OCI-LY7 (cell line): ENCODE measurements at regions not wholly inside any gene's neighbourhood (a gene's known extent, or its start where the extent isn't known, plus 50 kb on each side); places are given as distances from the start of the nearest gene placed in this dataset.
"Not testable (repeated sequence)": the region's sequence is repeated elsewhere in the genome, so short reads cannot be mapped to it uniquely, and the experiment has no call there.

ENCODE experiments used
- BruUV-seq: library from RNA; stranded (reverse); fragments of 400-500 nt; replicated peaks from 2 replicates; lab custom pipeline; 2021; lab: Mats Ljungman, UMichigan
- CTCF ChIA-PET: fragments of 300-600 bp; sonication (Branson Sonifier 250); formaldehyde crosslinking; loops from one replicate; lab custom pipeline; 2022; ENCODE audit warnings: antibody characterized with exemption; ENCODE audit not compliant: unreplicated experiment; lab: Charles Lee
- POLR2A ChIA-PET: fragments of 300-600 bp; sonication (Branson Sonifier 250); formaldehyde crosslinking; loops from one replicate; lab custom pipeline; 2022; ENCODE audit warnings: antibody characterized with exemption; lab: Charles Lee
- DNase-seq: peaks from one replicate; pipeline ENCODE4 v3.0.0-alpha.2; 2015; ENCODE audit warnings: low spot score
- H2AFZ ChIP-seq: fragments of 200-600 bp; sonication (generic), shearing (Covaris generic); 2 replicates; pipeline ENCODE4 v1.6.1; 2014; ENCODE audit warnings: mild to moderate bottlenecking, antibody characterized with exemption, low read length, moderate library complexity
- H3K27ac ChIP-seq: fragments of 200-600 bp; sonication (generic); 2 replicates; pipeline ENCODE4 v1.5.1; 2014; ENCODE audit warnings: mixed run types, low read depth, mild to moderate bottlenecking, moderate library complexity, low read length, inconsistent platforms; ENCODE audit not compliant: poor library complexity, severe bottlenecking
- H3K36me3 ChIP-seq: fragments of 200-600 bp; sonication (generic); 2 replicates; pipeline ENCODE4 v1.6.1; 2014; ENCODE audit warnings: mild to moderate bottlenecking, antibody characterized with exemption, low read length, moderate library complexity, mixed read lengths; ENCODE audit not compliant: insufficient read depth
- H3K4me1 ChIP-seq: fragments of 200-600 bp; sonication (generic); 2 replicates; pipeline ENCODE4 v1.5.1; 2014; ENCODE audit warnings: mild to moderate bottlenecking, low read length; ENCODE audit not compliant: insufficient read depth, poor library complexity, severe bottlenecking
- H3K4me2 ChIP-seq: fragments of 200-600 bp; sonication (generic); 2 replicates; pipeline ENCODE4 v1.6.1; 2014; ENCODE audit warnings: mild to moderate bottlenecking, low read length
- H3K4me3 ChIP-seq: fragments of 200-600 bp; sonication (generic); 2 replicates; pipeline ENCODE4 v1.5.1; 2014; ENCODE audit warnings: mild to moderate bottlenecking, low read depth, low read length; ENCODE audit not compliant: poor library complexity, severe bottlenecking
- H3K79me2 ChIP-seq: fragments of 200-600 bp; sonication (generic); 2 replicates; pipeline ENCODE4 v1.6.1; 2016; ENCODE audit warnings: low read depth, mild to moderate bottlenecking, low read length, moderate library complexity, mixed read lengths; ENCODE audit not compliant: insufficient read depth
- H3K9me2 ChIP-seq: fragments of 200-600 bp; sonication (generic); 2 replicates; pipeline ENCODE4 v1.6.1; 2016; ENCODE audit warnings: mild to moderate bottlenecking, low read length, mixed read lengths; ENCODE audit not compliant: insufficient read depth
- H3K9me3 ChIP-seq: fragments of 200-600 bp; sonication (generic); 2 replicates; pipeline ENCODE4 v1.6.1; 2014; ENCODE audit warnings: mild to moderate bottlenecking, mixed run types, low read length, mixed read lengths
- H4K20me1 ChIP-seq: fragments of 200-600 bp; sonication (generic); 2 replicates; pipeline ENCODE4 v1.6.1; 2014; ENCODE audit warnings: mild to moderate bottlenecking, antibody characterized with exemption, low read length, moderate library complexity, mixed read lengths; ENCODE audit not compliant: insufficient read depth
- CTCF ChIP-seq: fragments of 200-600 bp; sonication (generic); conservative IDR thresholded peaks from 2 replicates; pipeline ENCODE4 v1.5.1; 2014; ENCODE audit warnings: mild to moderate bottlenecking, antibody characterized with exemption, low read length, moderate library complexity, mixed read lengths
- EZH2phosphoT487 ChIP-seq: fragments of 200-600 bp; sonication (generic); IDR thresholded peaks from 2 replicates; pipeline ENCODE4 v1.6.1; 2018; ENCODE audit warnings: low read depth, borderline replicate concordance, mild to moderate bottlenecking, mixed run types, antibody characterized with exemption, low read length, moderate library complexity, mixed read lengths
- intact Hi-C: fragments of 100-400 bp; cut with micrococcal nuclease; formaldehyde crosslinking; loops from one replicate; pipeline ENCODE4 v1.10.0; 2022; ENCODE audit not compliant: unreplicated experiment

DNA sequence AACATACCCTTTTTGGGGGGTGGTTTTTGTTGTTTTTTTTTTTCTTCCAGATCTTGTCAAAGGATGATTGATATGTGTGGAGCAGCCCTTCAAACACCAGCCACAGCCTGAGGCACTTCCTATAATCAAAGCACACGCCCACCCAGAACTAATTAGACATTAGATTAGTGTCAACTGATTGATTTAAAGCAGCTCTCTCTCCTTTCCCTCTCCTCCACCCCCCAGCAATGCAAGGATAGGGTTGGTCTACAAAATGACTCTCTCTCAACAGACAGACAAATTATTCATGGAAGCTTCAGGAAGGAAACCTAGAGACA is 250.3 kb upstream of the SOX9 start:
- no peak for TF ChIP-seq CTCF
- no peak for TF ChIP-seq EZH2phosphoT487
- ChIA-PET POLR2A (interaction anchor here (0.7 kb wide), 1 partner anchor 14 kb away, joined by 3 read pairs; no protein-coding TSS in a partner anchor), CTCF (no interaction called here)
- BruUV-seq = no TSS peak
- no peaks in the 10 kb centered on the region for H3K36me3 ChIP-seq
- no peak overlapping the region for H2AFZ ChIP-seq
- no peak overlapping the region for H3K4me2 ChIP-seq
- no peaks in the 10 kb centered on the region for H3K9me2 ChIP-seq
- H3K4me1 ChIP-seq = no peaks in the 10 kb centered on the region
- H3K79me2 ChIP-seq = no peaks in the 10 kb centered on the region
- H4K20me1 ChIP-seq = no peaks in the 10 kb centered on the region
- no peak for DNase-seq
- H3K9me3 ChIP-seq = no peaks in the 10 kb centered on the region
- intact Hi-C loops = no loop called here
- H3K4me3 ChIP-seq = no peak overlapping the region
- H3K27ac ChIP-seq = no peak overlapping the region

- Histone ChIP-seq H3K9me2 (no peaks in the 10 kb centered on the region), H3K27ac (no peak overlapping the region), H3K4me3 (no peak overlapping the region), H3K36me3 (no peaks in the 10 kb centered on the region), H3K4me1 (no peaks in the 10 kb centered on the region), H4K20me1 (no peaks in the 10 kb centered on the region), H2AFZ (no peak overlapping the region), H3K4me2 (no peak overlapping the region), H3K79me2 (no peaks in the 10 kb centered on the region), H3K9me3 (no peaks in the 10 kb centered on the region)
- no TSS peak for BruUV-seq
- TF ChIP-seq CTCF (no peak), EZH2phosphoT487 (no peak)
- ChIA-PET CTCF (no interaction called here), POLR2A (no interaction called here)
- DNase-seq = no peak
- intact Hi-C loops = no loop called here
Observed at GRCh38 chr17:71872843-71873485, 247.9 kb upstream of the SOX9 start.

DNA sequence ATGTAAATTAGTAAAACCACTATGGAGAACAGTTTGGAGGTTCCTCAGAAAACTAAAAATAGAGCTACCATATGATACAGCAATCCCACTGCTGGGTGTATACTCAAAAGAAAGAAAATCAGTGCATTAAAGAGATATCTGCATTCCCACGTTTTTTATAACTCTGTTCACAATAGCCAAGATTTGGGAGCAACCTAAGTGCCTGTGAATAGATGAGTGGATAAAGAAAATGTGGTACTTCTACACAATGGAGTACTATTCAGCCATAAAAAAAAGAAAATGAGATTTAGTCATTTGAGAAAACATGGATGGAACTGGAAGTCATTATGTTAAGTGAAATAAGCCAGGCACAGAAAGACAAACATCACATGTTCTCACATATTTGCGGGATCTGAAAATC is 246.0 kb upstream of the SOX9 start:
- H3K4me1 ChIP-seq, H3K36me3 ChIP-seq, H3K79me2 ChIP-seq, H4K20me1 ChIP-seq, H3K4me3 ChIP-seq, CTCF ChIA-PET, BruUV-seq, intact Hi-C loops, H2AFZ ChIP-seq, H3K9me2 ChIP-seq, H3K27ac ChIP-seq, H3K9me3 ChIP-seq, POLR2A ChIA-PET, DNase-seq, H3K4me2 ChIP-seq: not testable (repeated sequence)
